ENCODE measurements at regions not wholly inside any gene's neighbourhood (a gene's known extent, or its start where the extent isn't known, plus 50 kb on each side); places are given as distances from the start of the nearest gene placed in this dataset.
"Not testable (repeated sequence)": the region's sequence is repeated elsewhere in the genome, so short reads cannot be mapped to it uniquely, and the experiment has no call there.

- H3K4me3 ChIP-seq (ENCODE audit: insufficient read depth, low read depth, low read length); H3K9me3 ChIP-seq (ENCODE audit: control insufficient read depth, low read length); H3K27me3 ChIP-seq (ENCODE audit: control insufficient read depth, insufficient read depth, low read length, poor library complexity, severe bottlenecking); H3K27ac ChIP-seq (ENCODE audit: insufficient read depth, low read depth, low read length, poor library complexity, severe bottlenecking); H3K4me1 ChIP-seq (ENCODE audit: control insufficient read depth, insufficient read depth, low read length); H3K36me3 ChIP-seq (ENCODE audit: control insufficient read depth, insufficient read depth, low read length): not testable (repeated sequence)
- WGBS, 2 experiments = 100% methylated on average over 1 of the region's 2 CpGs; no CpG with 5 or more reads in 1 of the 2 experiments
Measured at GRCh38 chr7:29699723-29700122, 106.6 kb upstream of the WIPF3 start.

- not testable (repeated sequence) for H3K4me3 ChIP-seq (ENCODE audit: insufficient read depth, low read depth, low read length); H3K27ac ChIP-seq (ENCODE audit: insufficient read depth, low read depth, low read length, poor library complexity, severe bottlenecking); H3K36me3 ChIP-seq (ENCODE audit: control insufficient read depth, insufficient read depth, low read length); H3K9me3 ChIP-seq (ENCODE audit: control insufficient read depth, low read length); H3K27me3 ChIP-seq (ENCODE audit: control insufficient read depth, insufficient read depth, low read length, poor library complexity, severe bottlenecking); H3K4me1 ChIP-seq (ENCODE audit: control insufficient read depth, insufficient read depth, low read length)
- WGBS, 2 experiments = 95% methylated on average over 1 of the region's 1 CpG; no CpG with 5 or more reads in 1 of the 2 experiments
Measured at GRCh38 chr7:29701540-29701939, 104.8 kb upstream of the WIPF3 start.

GRCh38 chr7:29703830-29704229 is 102.5 kb upstream of the WIPF3 start:
- not testable (repeated sequence) for H3K27me3 ChIP-seq (ENCODE audit: control insufficient read depth, insufficient read depth, low read length, poor library complexity, severe bottlenecking); H3K4me1 ChIP-seq (ENCODE audit: control insufficient read depth, insufficient read depth, low read length); H3K36me3 ChIP-seq (ENCODE audit: control insufficient read depth, insufficient read depth, low read length); H3K9me3 ChIP-seq (ENCODE audit: control insufficient read depth, low read length); H3K4me3 ChIP-seq (ENCODE audit: insufficient read depth, low read depth, low read length); H3K27ac ChIP-seq (ENCODE audit: insufficient read depth, low read depth, low read length, poor library complexity, severe bottlenecking)
- 88 to 100% methylated on average over 3 of the region's 4 CpGs for WGBS, 2 experiments

GRCh38 chr7:29709002-29709401 is 97.3 kb upstream of the WIPF3 start:
- H3K27me3 ChIP-seq (ENCODE audit: control insufficient read depth, insufficient read depth, low read length, poor library complexity, severe bottlenecking); H3K4me1 ChIP-seq (ENCODE audit: control insufficient read depth, insufficient read depth, low read length); H3K9me3 ChIP-seq (ENCODE audit: control insufficient read depth, low read length); H3K4me3 ChIP-seq (ENCODE audit: insufficient read depth, low read depth, low read length); H3K36me3 ChIP-seq (ENCODE audit: control insufficient read depth, insufficient read depth, low read length); H3K27ac ChIP-seq (ENCODE audit: insufficient read depth, low read depth, low read length, poor library complexity, severe bottlenecking): not testable (repeated sequence)

- H3K4me1 ChIP-seq (ENCODE audit: control insufficient read depth, insufficient read depth, low read length); H3K36me3 ChIP-seq (ENCODE audit: control insufficient read depth, insufficient read depth, low read length); H3K27ac ChIP-seq (ENCODE audit: insufficient read depth, low read depth, low read length, poor library complexity, severe bottlenecking); H3K9me3 ChIP-seq (ENCODE audit: control insufficient read depth, low read length); H3K4me3 ChIP-seq (ENCODE audit: insufficient read depth, low read depth, low read length); H3K27me3 ChIP-seq (ENCODE audit: control insufficient read depth, insufficient read depth, low read length, poor library complexity, severe bottlenecking): not testable (repeated sequence)
- 50% methylated on average over 6 of the region's 8 CpGs for WGBS, 2 experiments
Measured at GRCh38 chr7:29723127-29723526, 83.2 kb upstream of the WIPF3 start.

DNA sequence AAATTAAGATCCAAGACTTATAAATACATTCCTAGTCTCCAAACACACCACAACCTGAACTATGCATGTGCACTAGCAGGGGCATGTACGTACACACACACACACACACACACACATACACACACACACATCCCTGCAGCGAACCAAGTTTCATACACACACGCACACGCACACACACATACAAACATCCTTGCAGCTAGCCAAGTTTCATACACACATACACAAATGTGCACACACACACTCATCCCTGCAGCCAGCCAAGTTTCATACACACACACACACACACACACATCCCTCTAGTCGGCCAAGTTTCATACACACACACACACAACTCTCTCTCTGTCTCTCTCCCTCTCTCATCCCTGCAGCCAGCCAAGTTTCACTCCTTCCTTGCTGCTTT is 82.7 kb upstream of the WIPF3 start:
- no peak overlapping the region for H3K27ac ChIP-seq (ENCODE audit: insufficient read depth, low read depth, low read length, poor library complexity, severe bottlenecking)
- no peaks in the 10 kb centered on the region for H3K9me3 ChIP-seq (ENCODE audit: control insufficient read depth, low read length)
- no peaks in the 10 kb centered on the region for H3K36me3 ChIP-seq (ENCODE audit: control insufficient read depth, insufficient read depth, low read length)
- 84 to 86% methylated on average over 5 of the region's 5 CpGs for WGBS, 2 experiments
- no peak overlapping the region for H3K4me3 ChIP-seq (ENCODE audit: insufficient read depth, low read depth, low read length)
- H3K4me1 ChIP-seq (ENCODE audit: control insufficient read depth, insufficient read depth, low read length) = peaks cover 6% of the 10 kb centered on the region
- no peaks in the 10 kb centered on the region for H3K27me3 ChIP-seq (ENCODE audit: control insufficient read depth, insufficient read depth, low read length, poor library complexity, severe bottlenecking)

DNA sequence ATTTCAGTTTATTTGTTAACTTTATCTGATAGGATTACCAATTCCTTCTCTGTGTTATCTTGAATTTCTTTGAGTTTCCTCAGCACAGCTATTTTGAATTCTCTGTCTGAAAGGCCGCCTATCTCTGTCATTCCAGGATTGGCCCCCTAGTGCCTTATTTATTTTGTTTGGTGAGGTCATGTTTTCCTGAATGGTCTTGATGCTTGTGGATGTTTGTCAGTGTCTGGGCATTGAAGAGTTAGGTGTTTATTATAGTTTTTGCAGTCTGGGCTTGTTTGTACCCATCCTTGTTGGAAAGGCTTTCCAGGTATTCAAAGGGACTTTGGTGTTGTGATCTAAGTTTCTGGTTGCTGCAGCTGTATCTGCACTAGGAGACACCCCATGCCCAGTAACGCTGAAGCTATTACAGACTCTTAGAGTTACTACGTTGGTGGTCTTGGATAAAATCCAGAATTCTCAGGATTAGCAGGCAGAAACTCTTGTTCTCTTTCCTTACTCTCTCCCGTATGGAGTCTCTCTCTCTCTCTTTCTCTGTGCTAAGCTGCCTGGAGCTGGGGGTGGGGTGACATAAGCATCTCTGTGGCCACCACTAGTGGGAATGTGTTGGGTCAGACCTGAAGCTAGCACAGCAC is 76.7 kb upstream of the WIPF3 start:
- not testable (repeated sequence) for H3K4me1 ChIP-seq (ENCODE audit: control insufficient read depth, insufficient read depth, low read length); H3K36me3 ChIP-seq (ENCODE audit: control insufficient read depth, insufficient read depth, low read length)

GRCh38 chr7:29734246-29734731 is 72.0 kb upstream of the WIPF3 start:
- Histone ChIP-seq H3K27me3 (ENCODE audit: control insufficient read depth, insufficient read depth, low read length, poor library complexity, severe bottlenecking) (no peaks in the 10 kb centered on the region), H3K4me1 (ENCODE audit: control insufficient read depth, insufficient read depth, low read length) (no peaks in the 10 kb centered on the region), H3K27ac (ENCODE audit: insufficient read depth, low read depth, low read length, poor library complexity, severe bottlenecking) (no peak overlapping the region), H3K4me3 (ENCODE audit: insufficient read depth, low read depth, low read length) (no peak overlapping the region), H3K36me3 (ENCODE audit: control insufficient read depth, insufficient read depth, low read length) (no peaks in the 10 kb centered on the region), H3K9me3 (ENCODE audit: control insufficient read depth, low read length) (no peaks in the 10 kb centered on the region)
- 96 to 100% methylated on average over 1 to 3 of the region's 3 CpGs for WGBS, 2 experiments

More for the DNA sequence above, 76.7 kb upstream of the WIPF3 start:
- not testable (repeated sequence) for H3K4me3 ChIP-seq (ENCODE audit: insufficient read depth, low read depth, low read length); H3K9me3 ChIP-seq (ENCODE audit: control insufficient read depth, low read length); H3K27ac ChIP-seq (ENCODE audit: insufficient read depth, low read depth, low read length, poor library complexity, severe bottlenecking); H3K27me3 ChIP-seq (ENCODE audit: control insufficient read depth, insufficient read depth, low read length, poor library complexity, severe bottlenecking)
- WGBS, 2 experiments = 86 to 98% methylated on average over 4 of the region's 4 CpGs

DNA sequence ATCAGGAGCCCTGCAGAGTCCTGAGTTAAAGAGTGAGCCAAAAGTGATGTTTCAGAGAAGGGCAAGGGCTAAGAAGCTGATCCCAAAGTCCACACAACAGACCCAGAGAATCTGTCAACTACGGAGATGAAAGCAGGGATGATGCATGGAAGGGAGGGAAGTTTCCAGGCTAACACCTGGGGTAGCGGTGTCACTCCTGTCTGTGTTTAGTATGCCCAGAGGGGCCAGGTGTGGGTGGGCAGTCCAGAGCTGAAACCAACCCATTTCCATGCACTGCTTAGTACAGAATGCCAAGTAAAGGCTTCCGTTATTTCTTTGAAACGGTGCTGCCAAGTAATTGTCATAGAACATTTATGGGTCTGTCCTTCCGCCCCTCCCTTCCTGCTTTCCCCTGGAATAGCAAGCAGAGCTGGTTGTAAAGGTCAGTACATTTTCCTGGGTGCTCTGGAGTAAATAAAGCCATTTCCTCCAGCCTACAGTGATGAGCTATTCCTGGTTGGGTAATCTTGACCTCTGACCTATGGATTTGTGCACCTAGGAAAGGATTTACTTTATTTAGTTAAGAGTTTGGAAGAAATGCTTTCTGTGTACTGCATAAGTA is 58.6 kb upstream of the WIPF3 start:
- H3K27me3 ChIP-seq (ENCODE audit: control insufficient read depth, insufficient read depth, low read length, poor library complexity, severe bottlenecking); H3K9me3 ChIP-seq (ENCODE audit: control insufficient read depth, low read length); H3K27ac ChIP-seq (ENCODE audit: insufficient read depth, low read depth, low read length, poor library complexity, severe bottlenecking); H3K4me1 ChIP-seq (ENCODE audit: control insufficient read depth, insufficient read depth, low read length); H3K36me3 ChIP-seq (ENCODE audit: control insufficient read depth, insufficient read depth, low read length); H3K4me3 ChIP-seq (ENCODE audit: insufficient read depth, low read depth, low read length): not testable (repeated sequence)
- 79 to 82% methylated on average over 4 of the region's 5 CpGs for WGBS, 2 experiments

DNA sequence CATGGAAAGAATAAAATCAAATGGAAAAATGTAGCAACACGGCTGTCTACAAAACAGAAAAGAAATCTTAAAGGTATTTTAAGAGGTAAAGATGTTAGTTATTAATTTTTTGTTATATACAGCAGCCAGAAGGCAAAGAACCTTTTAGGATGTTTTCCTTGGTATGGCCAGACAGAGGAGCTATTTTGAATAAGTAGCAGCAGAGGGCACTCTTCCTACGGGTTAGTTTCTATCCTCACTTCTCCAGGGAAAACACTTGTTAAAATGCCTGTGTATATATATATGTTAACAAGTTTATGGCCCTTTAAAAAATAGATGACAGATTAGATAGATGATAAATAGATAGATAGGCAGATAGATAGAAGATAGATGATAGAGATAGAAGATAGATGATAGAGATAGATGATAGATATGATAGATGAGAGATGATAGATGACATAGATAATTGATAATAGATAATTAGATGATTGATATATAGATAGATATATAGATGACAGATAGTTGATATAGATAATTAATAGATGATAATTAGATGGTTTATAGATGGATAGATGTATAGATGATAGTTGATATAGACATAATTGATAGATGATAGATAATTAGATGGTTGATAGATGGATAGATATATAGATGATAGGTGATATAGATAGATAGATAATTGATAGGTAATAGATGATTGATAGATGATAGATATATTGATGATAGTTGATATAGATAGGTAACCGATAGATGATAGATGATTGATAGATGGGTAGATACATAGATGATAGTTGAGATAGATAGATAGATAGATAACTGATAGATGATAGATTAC is 57.8 kb upstream of the WIPF3 start:
- H3K4me1 ChIP-seq (ENCODE audit: control insufficient read depth, insufficient read depth, low read length) = no peaks in the 10 kb centered on the region
- H3K27me3 ChIP-seq (ENCODE audit: control insufficient read depth, insufficient read depth, low read length, poor library complexity, severe bottlenecking) = no peaks in the 10 kb centered on the region
- no peaks in the 10 kb centered on the region for H3K36me3 ChIP-seq (ENCODE audit: control insufficient read depth, insufficient read depth, low read length)
- 33 to 95% methylated on average over 1 to 3 of the region's 3 CpGs for WGBS, 2 experiments
- H3K4me3 ChIP-seq (ENCODE audit: insufficient read depth, low read depth, low read length) = no peak overlapping the region
- H3K27ac ChIP-seq (ENCODE audit: insufficient read depth, low read depth, low read length, poor library complexity, severe bottlenecking) = no peak overlapping the region
- H3K9me3 ChIP-seq (ENCODE audit: control insufficient read depth, low read length) = no peaks in the 10 kb centered on the region
